ENCODE measurements at regions not wholly inside any gene's neighbourhood (a gene's known extent, or its start where the extent isn't known, plus 50 kb on each side); places are given as distances from the start of the nearest gene placed in this dataset.
"Not testable (repeated sequence)": the region's sequence is repeated elsewhere in the genome, so short reads cannot be mapped to it uniquely, and the experiment has no call there.

- peaks cover 2% of the 10 kb centered on the region for H3K4me1 ChIP-seq (ENCODE audit: control insufficient read depth, extremely low read depth, insufficient read depth, low read length)
- no peaks in the 10 kb centered on the region for H4K20me1 ChIP-seq (ENCODE audit: control insufficient read depth, extremely low read depth, insufficient read depth, low read length)
- H3K9me3 ChIP-seq (ENCODE audit: control insufficient read depth, low read depth, low read length) = no peaks in the 10 kb centered on the region
- H3K9me1 ChIP-seq (ENCODE audit: control insufficient read depth, extremely low read depth, insufficient read depth, low read length) = no peaks in the 10 kb centered on the region
- TF ChIP-seq CTCF (optimal IDR thresholded peaks at IDR 0.05 in 1 of 3, IDR thresholded peaks at IDR 0.05 in 1 of 3, conservative IDR thresholded peaks at IDR 0.05 in 1 of 3; ENCODE audit: extremely low read depth in 1 of 3, insufficient read depth in 2 of 3, low read length in 3 of 3) = no peak
- no peak for TF ChIP-seq EZH2 (IDR thresholded peaks at IDR 0.05; ENCODE audit: low read length)
- H2AFZ ChIP-seq (ENCODE audit: control insufficient read depth, low read length) = no peak overlapping the region
- H3K9ac ChIP-seq (ENCODE audit: control insufficient read depth, extremely low read depth, insufficient read depth, low read length) = no peak overlapping the region
- H3K4me3 ChIP-seq (ENCODE audit: control insufficient read depth in 2 of 3, extremely low read depth in 1 of 3, insufficient read depth in 2 of 3, low read depth in 1 of 3, low read length in 3 of 3) = no peak overlapping the region
- no peak overlapping the region for H3K27ac ChIP-seq (ENCODE audit: control insufficient read depth, insufficient read depth, low read length)
- no peaks in the 10 kb centered on the region for H3K79me2 ChIP-seq (ENCODE audit: control insufficient read depth, insufficient read depth, low read length)
- H3K4me2 ChIP-seq (ENCODE audit: control insufficient read depth, extremely low read depth, insufficient read depth, low read depth, low read length) = no peak overlapping the region
- FAIRE-seq = no peak
- H3K27me3 ChIP-seq (ENCODE audit: control insufficient read depth, extremely low read depth, insufficient read depth, low read length) = no peaks in the 10 kb centered on the region
- DNase-seq (ENCODE audit: low read depth, low spot score) = no peak
- no peaks in the 10 kb centered on the region for H3K36me3 ChIP-seq (ENCODE audit: control insufficient read depth in 2 of 2, extremely low read depth in 1 of 2, insufficient read depth in 2 of 2, low read length in 2 of 2)
- dilution Hi-C loops (cut with MboI; ENCODE audit: extremely low pct_ligation_motif_present, low sequenced_read_pairs) = no loop called here
These were observed 240.2 kb downstream of the NEBL start for GRCh38 chr10:20656886-20657285.

GRCh38 chr10:20652424-20652823, 244.7 kb downstream of the NEBL start:
- DNase-seq (ENCODE audit: low read depth, low spot score); H3K36me3 ChIP-seq (ENCODE audit: control insufficient read depth in 2 of 2, extremely low read depth in 1 of 2, insufficient read depth in 2 of 2, low read length in 2 of 2); FAIRE-seq; H3K9me3 ChIP-seq (ENCODE audit: control insufficient read depth, low read depth, low read length); H3K27me3 ChIP-seq (ENCODE audit: control insufficient read depth, extremely low read depth, insufficient read depth, low read length); H3K27ac ChIP-seq (ENCODE audit: control insufficient read depth, insufficient read depth, low read length); H2AFZ ChIP-seq (ENCODE audit: control insufficient read depth, low read length); H3K4me1 ChIP-seq (ENCODE audit: control insufficient read depth, extremely low read depth, insufficient read depth, low read length); H3K4me3 ChIP-seq (ENCODE audit: control insufficient read depth in 2 of 3, extremely low read depth in 1 of 3, insufficient read depth in 2 of 3, low read depth in 1 of 3, low read length in 3 of 3); H4K20me1 ChIP-seq (ENCODE audit: control insufficient read depth, extremely low read depth, insufficient read depth, low read length); H3K9me1 ChIP-seq (ENCODE audit: control insufficient read depth, extremely low read depth, insufficient read depth, low read length); H3K4me2 ChIP-seq (ENCODE audit: control insufficient read depth, extremely low read depth, insufficient read depth, low read depth, low read length); H3K79me2 ChIP-seq (ENCODE audit: control insufficient read depth, insufficient read depth, low read length); dilution Hi-C loops (cut with MboI; ENCODE audit: extremely low pct_ligation_motif_present, low sequenced_read_pairs); H3K9ac ChIP-seq (ENCODE audit: control insufficient read depth, extremely low read depth, insufficient read depth, low read length): not testable (repeated sequence)

GRCh38 chr10:20648263-20648874, 248.7 kb downstream of the NEBL start:
- Histone ChIP-seq H3K79me2 (ENCODE audit: control insufficient read depth, insufficient read depth, low read length) (no peaks in the 10 kb centered on the region), H4K20me1 (ENCODE audit: control insufficient read depth, extremely low read depth, insufficient read depth, low read length) (no peaks in the 10 kb centered on the region), H3K4me3 (ENCODE audit: control insufficient read depth in 2 of 3, extremely low read depth in 1 of 3, insufficient read depth in 2 of 3, low read depth in 1 of 3, low read length in 3 of 3) (no peak overlapping the region), H3K9ac (ENCODE audit: control insufficient read depth, extremely low read depth, insufficient read depth, low read length) (no peak overlapping the region), H2AFZ (ENCODE audit: control insufficient read depth, low read length) (no peak overlapping the region), H3K9me1 (ENCODE audit: control insufficient read depth, extremely low read depth, insufficient read depth, low read length) (no peaks in the 10 kb centered on the region), H3K36me3 (ENCODE audit: control insufficient read depth in 2 of 2, extremely low read depth in 1 of 2, insufficient read depth in 2 of 2, low read length in 2 of 2) (no peaks in the 10 kb centered on the region), H3K4me1 (ENCODE audit: control insufficient read depth, extremely low read depth, insufficient read depth, low read length) (no peaks in the 10 kb centered on the region), H3K9me3 (ENCODE audit: control insufficient read depth, low read depth, low read length) (no peaks in the 10 kb centered on the region), H3K4me2 (ENCODE audit: control insufficient read depth, extremely low read depth, insufficient read depth, low read depth, low read length) (no peak overlapping the region), H3K27me3 (ENCODE audit: control insufficient read depth, extremely low read depth, insufficient read depth, low read length) (no peaks in the 10 kb centered on the region), H3K27ac (ENCODE audit: control insufficient read depth, insufficient read depth, low read length) (no peak overlapping the region)
- dilution Hi-C loops (cut with MboI; ENCODE audit: extremely low pct_ligation_motif_present, low sequenced_read_pairs) = no loop called here
- DNase-seq (ENCODE audit: low read depth, low spot score) = no peak
- no peak for FAIRE-seq
- no peak for TF ChIP-seq CTCF (optimal IDR thresholded peaks at IDR 0.05 in 1 of 3, IDR thresholded peaks at IDR 0.05 in 1 of 3, conservative IDR thresholded peaks at IDR 0.05 in 1 of 3; ENCODE audit: extremely low read depth in 1 of 3, insufficient read depth in 2 of 3, low read length in 3 of 3)
- TF ChIP-seq EZH2 (IDR thresholded peaks at IDR 0.05; ENCODE audit: low read length) = no peak

All from keratinocyte (primary cell).